AG04450 (cell line): ENCODE measurements at regions not wholly inside any gene's neighbourhood (a gene's known extent, or its start where the extent isn't known, plus 50 kb on each side); places are given as distances from the start of the nearest gene placed in this dataset.

Source experiments
- CTCF ChIA-PET: fragments of 300-600, 350-600 bp; formaldehyde crosslinking; extraction: SDS; loops from one replicate; lab custom pipeline; 2022; ENCODE audit warnings: antibody characterized with exemption, inconsistent platforms; lab: Charles Lee
- POLR2A ChIA-PET: fragments of 350-600 bp; formaldehyde crosslinking; extraction: SDS; loops from one replicate; lab custom pipeline; 2021; ENCODE audit warnings: antibody characterized with exemption, inconsistent platforms; lab: Yijun Ruan, JAX
- DNase-seq: peaks from one replicate; pipeline ENCODE4 v3.0.0-alpha.2; 2011; ENCODE audit warnings: low read depth, low spot score
- H3K27ac ChIP-seq: one replicate; pipeline ENCODE4 v1.5.1; 2012; ENCODE audit warnings: low read depth, low read length, control low read depth
- H3K27me3 ChIP-seq: one replicate; pipeline ENCODE4 v1.6.0; 2012; ENCODE audit warnings: low read length; ENCODE audit not compliant: control insufficient read depth, insufficient read depth
- H3K4me3 ChIP-seq: 2 replicates; pipeline ENCODE4 v1.5.1; 2011; ENCODE audit warnings: mild to moderate bottlenecking, low read depth, low read length, control low read depth
- H3K9me3 ChIP-seq: 2 replicates; pipeline ENCODE4 v1.5.1; 2012; ENCODE audit warnings: low read length; ENCODE audit not compliant: control insufficient read depth, insufficient read depth
- CTCF ChIP-seq: IDR thresholded peaks from 2 replicates; pipeline ENCODE4 v1.5.1; 2011; ENCODE audit warnings: low read depth, low read length, control low read depth, inconsistent platforms

- Histone ChIP-seq H3K4me3 (no peak overlapping the region), H3K27ac (no peak overlapping the region), H3K9me3 (peaks cover 12% of the 10 kb centered on the region), H3K27me3 (peaks cover 25% of the 10 kb centered on the region)
- no peak for TF ChIP-seq CTCF
- no peak for DNase-seq
- ChIA-PET CTCF (no interaction called here), POLR2A (no interaction called here)
Measured at GRCh38 chr16:11440657-11441012, 95.4 kb downstream of the RMI2 start.

DNA sequence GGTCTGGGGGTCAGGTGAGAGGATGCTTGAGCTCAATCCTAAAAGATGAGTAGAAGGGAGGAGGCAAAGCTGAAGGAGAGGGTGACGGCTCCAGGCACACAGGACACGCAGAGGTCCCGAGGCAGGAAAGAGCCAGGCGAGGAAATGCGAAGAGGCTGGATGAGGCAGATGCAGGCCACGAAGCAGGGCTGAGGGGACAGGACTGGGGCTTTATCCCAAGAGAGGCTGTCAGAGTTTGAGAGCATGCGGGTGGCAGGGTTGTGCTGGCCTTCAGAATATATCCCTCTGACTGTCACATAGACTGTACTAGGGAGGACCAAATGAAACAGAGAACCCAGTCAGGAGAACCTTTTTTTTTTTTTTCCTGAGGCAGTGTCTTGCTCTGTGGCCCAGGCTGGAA is 100.2 kb downstream of the RMI2 start:
- H3K9me3 ChIP-seq, result peaks cover 7% of the 10 kb centered on the region
- TF ChIP-seq CTCF, result no peak
- peaks cover 19% of the 10 kb centered on the region for H3K27me3 ChIP-seq
- no peak overlapping the region for H3K27ac ChIP-seq
- POLR2A ChIA-PET, result no interaction called here
- DNase-seq, result no peak
- CTCF ChIA-PET, result interaction anchor here (0.7 to 0.8 kb wide), 2 partner anchors 37 to 38 kb away, joined by 3 read pairs; no protein-coding TSS in a partner anchor
- H3K4me3 ChIP-seq, result no peak overlapping the region

DNA sequence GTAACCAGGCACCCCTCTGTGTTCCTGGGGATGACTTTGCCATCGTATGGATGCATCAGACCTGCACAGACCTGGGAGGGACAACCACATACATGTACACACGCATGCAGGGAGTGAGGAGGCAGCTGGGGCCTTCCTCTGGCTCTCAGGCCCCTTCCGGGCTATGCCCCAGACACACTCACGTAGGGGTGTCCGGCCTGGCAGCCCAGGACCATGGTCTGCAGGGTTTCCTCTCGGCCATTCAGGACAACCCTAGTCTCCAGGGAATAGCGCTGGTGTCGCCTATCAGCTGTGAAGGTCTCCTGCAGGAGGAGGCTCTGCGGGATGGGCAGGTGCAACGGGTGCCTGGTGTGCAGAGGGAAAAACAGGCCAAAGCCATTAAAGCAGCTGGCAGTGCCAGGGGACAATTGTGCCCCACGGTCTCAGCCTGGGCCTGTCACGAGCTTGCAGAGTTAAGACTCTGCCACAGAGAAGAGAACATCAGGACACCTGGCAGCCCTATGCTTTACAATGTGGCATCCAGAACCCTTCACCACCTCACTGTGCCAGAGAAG is 101.4 kb downstream of the RMI2 start:
- Histone ChIP-seq H3K4me3 (no peak overlapping the region), H3K27me3 (peaks cover 23% of the 10 kb centered on the region), H3K27ac (no peak overlapping the region), H3K9me3 (peaks cover 1% of the 10 kb centered on the region)
- ChIA-PET CTCF (interaction anchor here (0.9 kb wide), 1 partner anchor 40 kb away, joined by 5 read pairs; no protein-coding TSS in a partner anchor), POLR2A (no interaction called here)
- no peak for DNase-seq
- TF ChIP-seq CTCF, result no peak

DNA sequence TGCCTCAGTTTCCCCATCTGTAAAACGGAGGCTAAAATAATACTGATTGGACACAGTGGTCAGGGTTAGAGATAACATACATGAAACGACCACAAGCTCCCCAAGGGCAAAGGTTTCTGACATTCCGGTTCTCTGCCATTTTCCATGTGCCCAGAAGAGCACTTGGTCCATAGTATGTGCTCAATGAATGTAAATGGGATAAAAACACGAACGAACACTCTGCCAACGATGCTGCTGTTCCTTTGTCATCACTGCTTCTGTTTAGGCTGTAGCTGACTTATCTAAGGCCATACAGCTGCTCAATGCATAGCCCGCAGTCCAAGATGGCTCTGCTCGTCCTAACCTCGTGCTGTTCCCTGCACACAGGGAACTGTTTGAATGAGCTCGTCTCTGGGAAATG is 102.0 kb downstream of the RMI2 start:
- no peaks in the 10 kb centered on the region; the same call in 1 of the 2 replicates for H3K9me3 ChIP-seq
- no peak for TF ChIP-seq CTCF
- ChIA-PET CTCF (interaction anchor here (0.8 kb wide), 1 partner anchor 39 kb away, joined by 3 read pairs; no protein-coding TSS in a partner anchor), POLR2A (no interaction called here)
- no peak overlapping the region for H3K4me3 ChIP-seq
- peaks cover 22% of the 10 kb centered on the region for H3K27me3 ChIP-seq
- DNase-seq, result no peak
- no peak overlapping the region for H3K27ac ChIP-seq

DNA sequence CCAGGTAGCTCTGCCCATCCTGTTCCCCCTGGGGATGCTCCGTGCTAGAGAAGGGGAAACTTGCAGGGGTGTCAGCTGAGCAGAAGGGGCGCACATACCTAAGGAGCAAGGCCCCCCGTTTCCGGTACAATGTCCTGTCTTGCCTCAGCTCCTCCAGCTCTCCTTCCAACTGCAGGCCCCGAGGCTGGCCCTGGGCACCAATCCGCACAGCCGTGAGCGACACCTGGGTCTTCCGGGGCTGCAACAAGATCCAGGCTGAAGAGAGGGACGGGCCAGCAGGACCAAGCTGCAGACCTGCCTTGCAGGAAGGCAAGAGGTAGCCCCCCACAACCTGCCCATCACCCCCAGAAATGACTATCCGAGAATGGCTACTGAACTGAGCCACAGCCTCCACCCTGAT is 102.6 kb downstream of the RMI2 start:
- Histone ChIP-seq H3K27ac (no peak overlapping the region), H3K9me3 (peaks cover 3% of the 10 kb centered on the region; the same call in 1 of the 2 replicates), H3K27me3 (peaks cover 26% of the 10 kb centered on the region), H3K4me3 (no peak overlapping the region)
- POLR2A ChIA-PET, result no interaction called here
- no peak for TF ChIP-seq CTCF
- DNase-seq, result no peak
- CTCF ChIA-PET, result interaction anchor here (0.6 to 0.8 kb wide), 2 partner anchors 40 to 312 kb away, joined by 3 read pairs; no protein-coding TSS in a partner anchor
